Activated naive CD8-positive, alpha-beta T cell treated with anti-CD3 and anti-CD28 coated beads, Interleukin-2, amount 50 U/mL, for 24 hours (primary cell): ENCODE measurements at regions not wholly inside any gene's neighbourhood (a gene's known extent, or its start where the extent isn't known, plus 50 kb on each side); places are given as distances from the start of the nearest gene placed in this dataset.

Source experiments
- ATAC-seq: fragments of 150-1000 bp; cut with Tn5 transposase; one replicate; pipeline ENCODE4 v1.10.0; 2021
- DNase-seq: peaks from one replicate; pipeline ENCODE4 v3.0.0; 2021
- H3K27ac Mint-ChIP-seq: one replicate; pipeline ENCODE4 v1.8.0; 2021; ENCODE audit warnings: mild to moderate bottlenecking, mixed read lengths
- H3K27me3 Mint-ChIP-seq: one replicate; pipeline ENCODE4 v1.8.0; 2021; ENCODE audit warnings: mixed read lengths
- H3K36me3 Mint-ChIP-seq: one replicate; pipeline ENCODE4 v1.8.0; 2021; ENCODE audit warnings: low read depth, mixed read lengths
- H3K4me1 Mint-ChIP-seq: one replicate; pipeline ENCODE4 v1.8.0; 2021; ENCODE audit warnings: mixed read lengths
- H3K4me3 Mint-ChIP-seq: one replicate; pipeline ENCODE4 v1.8.0; 2021; ENCODE audit warnings: mild to moderate bottlenecking, moderate library complexity, mixed read lengths
- H3K9me3 Mint-ChIP-seq: one replicate; pipeline ENCODE4 v1.8.0; 2021; ENCODE audit warnings: mixed read lengths

DNA sequence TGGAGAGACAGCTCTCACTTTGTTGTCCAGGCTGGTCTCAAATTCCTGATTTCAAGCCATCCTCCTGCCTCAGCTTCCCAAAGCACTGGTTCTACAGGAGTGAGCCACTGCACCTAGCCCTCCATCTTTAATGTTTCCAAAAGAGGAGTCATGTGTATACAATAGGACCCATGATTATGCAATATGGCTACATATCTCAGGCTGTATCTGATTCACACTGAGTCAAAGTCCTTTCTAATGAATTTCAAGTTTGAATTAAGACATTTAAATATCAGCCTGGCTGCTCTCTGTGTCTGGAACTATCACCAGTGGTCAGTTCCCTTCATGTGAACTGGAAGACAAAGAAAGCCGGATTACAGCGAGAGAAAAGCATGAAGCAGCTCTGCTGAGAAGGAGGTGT is 90.5 kb downstream of the MINAR1 start:
- Mint-ChIP-seq H3K27ac (no peak overlapping the region), H3K36me3 (no peaks in the 10 kb centered on the region), H3K4me1 (no peaks in the 10 kb centered on the region), H3K4me3 (no peak overlapping the region), H3K27me3 (peaks cover 4% of the 10 kb centered on the region), H3K9me3 (no peaks in the 10 kb centered on the region)
- no peak for ATAC-seq
- no peak for DNase-seq

DNA sequence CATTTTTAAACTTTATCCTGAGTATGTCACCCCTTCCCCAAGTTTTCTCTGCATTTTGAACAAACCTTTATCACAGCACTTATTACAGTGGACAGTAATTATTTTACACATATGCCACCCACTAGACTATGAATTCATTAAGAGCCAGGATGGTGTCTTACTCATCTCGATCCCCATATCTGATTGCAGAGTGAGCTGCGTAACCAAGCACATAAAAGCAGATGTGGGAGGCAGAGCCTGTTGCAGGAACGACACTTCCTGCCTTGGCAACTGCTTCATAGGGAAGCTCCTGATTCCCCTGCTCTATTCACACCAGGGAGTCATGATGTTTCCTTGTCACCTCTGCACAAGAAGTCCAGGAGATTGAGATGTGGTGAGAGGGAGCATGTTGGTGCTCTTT is 91.1 kb downstream of the MINAR1 start:
- Mint-ChIP-seq H3K27me3 (peaks cover 4% of the 10 kb centered on the region), H3K4me3 (no peak overlapping the region), H3K27ac (no peak overlapping the region), H3K9me3 (no peaks in the 10 kb centered on the region), H3K4me1 (no peaks in the 10 kb centered on the region), H3K36me3 (no peaks in the 10 kb centered on the region)
- ATAC-seq (no peak), DNase-seq (no peak)

DNA sequence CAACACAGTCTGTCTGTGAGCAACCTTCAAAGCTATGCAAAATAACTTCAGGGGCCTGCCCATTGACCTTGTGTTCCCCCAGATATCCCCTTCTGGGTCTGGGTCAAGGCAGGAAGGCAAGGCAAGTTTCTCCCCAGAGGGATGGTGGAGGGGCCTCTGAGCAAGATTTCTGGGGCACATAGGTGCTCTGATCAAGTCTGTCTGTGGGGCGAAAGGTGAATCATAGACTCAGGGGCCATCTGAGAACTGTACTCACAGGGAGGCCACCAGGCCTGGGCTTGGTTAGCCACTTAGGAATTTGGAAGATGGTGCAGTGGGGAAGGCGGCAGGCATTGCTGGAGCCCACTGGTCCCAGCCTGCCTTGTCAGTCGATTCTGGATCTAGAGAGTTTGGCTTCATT is 92.4 kb downstream of the MINAR1 start:
- no peaks in the 10 kb centered on the region for H3K9me3 Mint-ChIP-seq
- no peak overlapping the region for H3K27ac Mint-ChIP-seq
- H3K27me3 Mint-ChIP-seq, result peaks cover 7% of the 10 kb centered on the region
- ATAC-seq, result no peak
- H3K4me3 Mint-ChIP-seq, result no peak overlapping the region
- no peaks in the 10 kb centered on the region for H3K4me1 Mint-ChIP-seq
- H3K36me3 Mint-ChIP-seq, result no peaks in the 10 kb centered on the region
- no peak for DNase-seq

DNA sequence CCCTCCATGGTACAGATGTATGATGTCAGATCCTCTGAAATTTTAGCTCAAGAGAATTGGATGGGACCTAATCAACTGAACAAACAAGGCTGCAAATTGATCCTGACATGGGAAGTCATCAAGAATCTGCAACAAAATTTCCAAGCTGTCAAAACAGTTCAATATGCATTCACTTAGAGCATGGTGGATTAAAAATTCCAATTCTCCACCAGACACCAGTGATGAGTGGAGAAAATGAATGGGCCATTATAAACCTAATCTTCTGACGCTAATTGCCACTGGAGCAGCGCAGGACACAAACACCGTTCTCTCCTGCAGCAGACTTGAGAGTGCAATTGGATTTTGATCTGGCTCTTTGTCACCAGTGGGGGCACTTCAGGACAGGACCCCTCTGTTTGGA is 94.2 kb downstream of the MINAR1 start:
- no peak for ATAC-seq

DNA sequence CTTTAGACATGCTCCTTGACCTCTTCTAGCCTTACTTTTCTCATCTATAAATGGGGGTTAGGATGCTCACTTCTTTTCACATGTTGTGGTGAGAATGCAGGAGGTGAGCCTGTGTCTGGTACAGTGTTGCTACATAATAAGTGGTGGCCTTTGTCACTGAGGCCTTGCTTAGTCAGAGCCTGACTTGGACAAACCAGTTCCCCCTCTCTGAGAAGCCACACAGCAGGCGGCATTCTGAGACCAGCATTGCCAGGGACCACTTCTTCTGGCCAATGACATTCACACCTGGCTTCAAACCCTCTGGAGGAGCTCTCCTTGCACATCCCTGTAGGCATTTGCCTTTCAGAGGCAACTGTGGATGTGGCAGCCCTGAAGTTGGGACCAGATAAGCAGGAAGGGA is 95.7 kb downstream of the MINAR1 start:
- Mint-ChIP-seq H3K36me3 (no peaks in the 10 kb centered on the region), H3K27ac (no peak overlapping the region), H3K27me3 (peaks cover 7% of the 10 kb centered on the region), H3K4me1 (no peaks in the 10 kb centered on the region), H3K9me3 (no peaks in the 10 kb centered on the region), H3K4me3 (no peak overlapping the region)
- DNase-seq, result no peak
- no peak for ATAC-seq

More for the DNA sequence above, 94.2 kb downstream of the MINAR1 start:
- Mint-ChIP-seq H3K27ac (no peak overlapping the region), H3K36me3 (no peaks in the 10 kb centered on the region), H3K27me3 (peaks cover 4% of the 10 kb centered on the region), H3K4me3 (no peak overlapping the region), H3K9me3 (no peaks in the 10 kb centered on the region), H3K4me1 (no peaks in the 10 kb centered on the region)
- DNase-seq, result no peak

DNA sequence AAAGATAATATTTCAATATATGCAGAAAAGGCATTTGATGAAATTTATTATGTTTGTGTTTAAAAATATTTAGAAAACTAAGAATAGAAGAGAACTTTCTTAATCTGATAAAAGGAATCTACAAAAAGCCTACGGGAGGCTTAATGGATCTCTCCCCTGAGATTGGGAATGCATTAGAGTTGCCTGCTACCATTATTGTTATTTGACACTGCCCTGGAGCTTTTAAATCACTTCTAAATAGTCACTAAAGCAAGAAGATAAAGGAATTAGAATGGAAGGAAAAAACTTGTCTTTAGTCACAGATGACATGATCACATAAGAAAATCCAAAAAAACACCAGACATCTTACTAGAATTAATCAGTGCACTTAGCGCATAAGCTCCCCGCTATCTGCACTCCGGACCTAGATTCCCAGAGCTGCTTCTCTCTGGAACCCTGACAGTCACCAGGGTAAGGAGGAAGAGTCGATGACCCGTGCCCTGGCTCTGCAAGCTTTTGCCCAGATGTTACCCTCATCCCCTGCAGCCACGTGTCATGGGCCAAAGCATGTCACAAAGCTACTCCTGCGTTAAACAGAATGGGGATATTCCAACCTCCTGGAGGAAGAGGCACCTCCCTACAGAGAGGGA is 97.1 kb downstream of the MINAR1 start:
- no peak overlapping the region for H3K27ac Mint-ChIP-seq
- no peak overlapping the region for H3K4me3 Mint-ChIP-seq
- DNase-seq, result no peak
- no peaks in the 10 kb centered on the region for H3K9me3 Mint-ChIP-seq
- ATAC-seq, result no peak
- H3K36me3 Mint-ChIP-seq, result no peaks in the 10 kb centered on the region
- no peaks in the 10 kb centered on the region for H3K4me1 Mint-ChIP-seq
- H3K27me3 Mint-ChIP-seq, result peaks cover 7% of the 10 kb centered on the region

DNA sequence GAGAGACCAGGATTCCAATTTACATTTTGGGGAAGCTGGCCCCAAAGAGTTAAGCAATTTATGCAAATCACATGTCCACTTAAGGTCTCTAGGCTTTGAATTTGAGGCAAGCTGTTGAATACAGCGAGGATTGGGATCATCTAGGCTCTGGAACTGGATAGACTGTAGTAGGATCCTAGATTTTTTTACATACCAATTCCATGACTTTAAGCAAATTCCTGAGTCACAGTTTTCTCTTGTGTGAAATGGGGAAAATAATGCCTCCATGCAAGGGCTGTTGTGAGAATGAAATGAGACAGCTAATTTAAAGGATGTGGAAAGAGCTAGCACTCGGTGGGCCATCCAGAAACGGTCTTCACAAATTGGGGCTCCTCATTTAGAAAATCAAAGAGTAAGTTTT is 103.4 kb downstream of the MINAR1 start:
- no peak overlapping the region for H3K4me3 Mint-ChIP-seq
- peaks cover 7% of the 10 kb centered on the region for H3K27me3 Mint-ChIP-seq
- no peaks in the 10 kb centered on the region for H3K9me3 Mint-ChIP-seq
- no peaks in the 10 kb centered on the region for H3K4me1 Mint-ChIP-seq
- DNase-seq (no peak), ATAC-seq (no peak)
- H3K36me3 Mint-ChIP-seq, result no peaks in the 10 kb centered on the region
- H3K27ac Mint-ChIP-seq, result no peak overlapping the region

DNA sequence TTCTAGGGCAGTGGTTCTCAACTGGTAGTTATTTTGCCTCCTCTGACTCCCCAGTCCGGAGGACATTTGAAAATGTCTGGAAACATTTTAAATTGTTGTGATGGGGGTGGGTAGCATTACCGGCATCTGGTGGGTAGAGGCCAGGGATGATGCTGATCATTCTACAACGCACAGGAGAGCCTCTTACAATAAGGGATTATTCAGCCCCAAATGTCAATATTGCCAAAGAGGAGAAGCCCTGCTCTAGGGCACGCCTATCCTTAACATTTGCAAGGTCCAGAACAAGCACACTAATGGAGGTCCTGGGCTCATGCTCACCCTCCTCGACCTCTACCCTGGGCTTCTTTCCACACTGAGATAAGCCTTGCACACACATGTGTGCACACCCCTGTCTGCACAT is 106.4 kb downstream of the MINAR1 start:
- no peak overlapping the region for H3K27ac Mint-ChIP-seq
- no peaks in the 10 kb centered on the region for H3K4me1 Mint-ChIP-seq
- H3K36me3 Mint-ChIP-seq, result no peaks in the 10 kb centered on the region
- DNase-seq, result no peak
- no peak for ATAC-seq
- no peaks in the 10 kb centered on the region for H3K9me3 Mint-ChIP-seq
- H3K4me3 Mint-ChIP-seq, result no peak overlapping the region
- peaks cover 11% of the 10 kb centered on the region for H3K27me3 Mint-ChIP-seq

DNA sequence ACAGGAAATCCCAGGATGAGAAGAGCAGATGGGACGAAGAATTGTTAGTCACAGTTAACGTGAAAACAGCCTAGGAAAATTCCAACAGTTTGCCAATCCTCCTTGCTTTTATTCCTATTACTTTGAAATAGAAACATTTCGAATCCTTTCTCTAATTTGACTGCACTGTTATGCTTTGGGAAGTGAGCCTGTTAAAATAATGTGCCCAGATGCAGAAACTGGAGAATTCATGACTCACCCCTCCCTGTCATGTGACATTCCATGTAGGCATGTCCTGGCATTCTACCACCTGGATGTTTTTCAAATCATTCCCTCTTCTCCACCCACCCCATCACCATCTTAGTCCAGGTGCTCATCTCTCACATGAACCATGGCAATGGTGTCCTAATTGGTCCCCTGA is 107.3 kb downstream of the MINAR1 start:
- H3K9me3 Mint-ChIP-seq, result no peaks in the 10 kb centered on the region
- DNase-seq (no peak), ATAC-seq (no peak)
- no peak overlapping the region for H3K27ac Mint-ChIP-seq
- peaks cover 11% of the 10 kb centered on the region for H3K27me3 Mint-ChIP-seq
- no peaks in the 10 kb centered on the region for H3K4me1 Mint-ChIP-seq
- H3K4me3 Mint-ChIP-seq, result no peak overlapping the region
- H3K36me3 Mint-ChIP-seq, result no peaks in the 10 kb centered on the region

DNA sequence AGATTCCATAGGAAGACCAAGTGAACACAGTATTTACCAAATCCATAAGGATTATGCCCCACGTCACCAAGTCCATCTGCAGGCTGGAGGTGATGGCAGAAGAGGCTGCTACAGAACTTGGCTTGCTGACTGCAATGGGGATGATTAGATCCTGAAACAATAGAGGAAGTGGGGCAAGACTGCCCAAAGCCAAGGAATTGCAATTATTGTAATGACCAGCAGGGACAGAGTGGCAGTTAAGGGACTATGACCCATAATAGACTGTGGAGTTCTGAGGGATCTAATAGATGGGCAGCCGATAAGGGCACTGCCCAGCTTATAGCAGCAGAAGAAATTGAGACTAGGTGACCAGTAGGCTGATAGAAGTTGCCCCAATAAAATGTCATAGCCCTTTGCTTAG is 108.4 kb downstream of the MINAR1 start:
- ATAC-seq (no peak), DNase-seq (no peak)
- H3K4me1 Mint-ChIP-seq, result no peaks in the 10 kb centered on the region
- no peaks in the 10 kb centered on the region for H3K9me3 Mint-ChIP-seq
- peaks cover 10% of the 10 kb centered on the region for H3K27me3 Mint-ChIP-seq
- H3K36me3 Mint-ChIP-seq, result no peaks in the 10 kb centered on the region
- H3K27ac Mint-ChIP-seq, result no peak overlapping the region
- H3K4me3 Mint-ChIP-seq, result no peak overlapping the region

DNA sequence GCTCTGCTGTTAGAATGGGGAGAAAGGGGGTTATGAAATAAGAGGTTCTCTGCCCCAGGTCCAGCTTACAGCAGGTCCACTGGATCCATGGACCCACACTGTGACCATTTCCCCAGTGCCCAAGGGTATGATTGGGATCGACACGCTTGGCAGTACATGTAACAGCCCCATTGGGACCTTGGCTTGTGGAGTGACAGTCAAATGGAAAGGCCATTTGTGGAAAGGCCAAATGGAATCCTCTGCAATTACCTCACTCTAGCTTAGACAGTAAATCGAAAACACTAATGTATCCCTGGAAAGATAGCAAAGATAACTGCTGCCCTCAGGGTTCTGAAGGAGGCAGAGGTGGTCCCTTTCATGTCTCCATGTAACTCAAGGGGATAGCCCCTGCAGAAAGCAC is 109.1 kb downstream of the MINAR1 start:
- Mint-ChIP-seq H3K27ac (no peak overlapping the region), H3K4me3 (no peak overlapping the region), H3K9me3 (no peaks in the 10 kb centered on the region), H3K36me3 (no peaks in the 10 kb centered on the region), H3K27me3 (peaks cover 10% of the 10 kb centered on the region), H3K4me1 (no peaks in the 10 kb centered on the region)
- DNase-seq (no peak), ATAC-seq (no peak)

DNA sequence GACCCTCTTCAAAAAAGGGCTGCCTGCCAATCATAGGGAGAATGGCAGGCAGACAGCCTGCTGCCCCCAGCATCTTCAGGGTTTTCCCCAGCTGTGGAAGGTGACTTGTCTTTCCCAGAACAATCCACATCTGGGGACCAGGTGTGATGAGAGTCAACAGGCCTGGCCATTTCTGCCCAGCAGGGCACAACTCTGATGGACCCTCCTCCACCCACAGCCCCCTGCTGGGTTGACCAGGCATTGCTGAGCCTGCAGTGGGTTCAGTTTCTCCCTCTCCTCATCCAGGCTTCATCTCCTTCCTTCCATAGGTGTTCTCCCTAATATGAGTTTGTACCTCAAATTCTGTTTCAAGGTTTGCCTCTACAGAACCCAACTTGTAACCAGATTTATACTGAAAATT is 111.0 kb downstream of the MINAR1 start:
- Mint-ChIP-seq H3K27ac (no peak overlapping the region), H3K27me3 (peaks cover 10% of the 10 kb centered on the region), H3K9me3 (no peaks in the 10 kb centered on the region), H3K36me3 (no peaks in the 10 kb centered on the region), H3K4me1 (no peaks in the 10 kb centered on the region), H3K4me3 (no peak overlapping the region)
- no peak for DNase-seq
- ATAC-seq, result no peak

DNA sequence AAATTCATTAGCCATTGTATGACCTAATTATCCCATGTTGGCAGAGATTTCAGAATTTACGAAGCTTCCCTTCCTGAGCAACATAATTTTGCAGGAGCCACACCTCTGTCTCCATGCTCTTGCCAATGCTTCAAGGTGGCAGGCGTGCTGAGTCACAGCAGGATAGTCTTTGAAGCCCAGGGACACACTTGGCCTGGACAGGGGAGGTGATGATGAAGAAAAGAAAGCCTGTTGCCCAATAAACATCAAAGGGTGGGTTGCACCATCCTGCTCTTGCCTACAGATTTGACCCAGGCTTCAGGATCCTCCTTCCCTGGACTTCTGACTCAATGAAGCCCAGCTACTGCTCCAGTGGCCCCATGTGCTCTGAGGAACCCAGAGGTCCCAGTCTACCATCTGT is 117.1 kb downstream of the MINAR1 start:
- Mint-ChIP-seq H3K36me3 (no peaks in the 10 kb centered on the region), H3K4me1 (no peaks in the 10 kb centered on the region), H3K9me3 (no peaks in the 10 kb centered on the region), H3K4me3 (no peak overlapping the region), H3K27me3 (peaks cover 15% of the 10 kb centered on the region), H3K27ac (no peak overlapping the region)
- ATAC-seq (no peak), DNase-seq (no peak)

DNA sequence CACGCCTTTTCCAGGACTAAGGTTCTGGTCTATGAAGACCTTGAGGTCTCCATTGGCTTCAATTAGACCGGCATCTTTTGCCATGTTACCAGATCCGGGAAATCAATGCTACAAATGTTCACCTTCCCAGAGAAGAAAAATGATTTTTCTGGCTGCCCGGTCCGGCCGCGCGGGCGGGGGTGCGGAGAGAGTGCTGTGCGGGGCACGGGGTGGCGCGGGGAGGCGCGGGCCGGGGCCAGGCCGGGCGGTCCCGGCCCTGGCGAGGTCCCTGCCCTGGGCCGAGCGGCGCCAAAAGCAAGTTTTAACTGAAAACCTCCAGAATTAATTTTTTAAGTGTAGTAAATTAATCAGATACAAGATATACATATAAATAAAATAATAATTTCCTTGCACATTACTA is 128.2 kb downstream of the MINAR1 start:
- peaks cover 10% of the 10 kb centered on the region for H3K9me3 Mint-ChIP-seq
- no peak for DNase-seq
- no peak overlapping the region for H3K27ac Mint-ChIP-seq
- H3K4me1 Mint-ChIP-seq, result no peaks in the 10 kb centered on the region
- no peaks in the 10 kb centered on the region for H3K36me3 Mint-ChIP-seq
- H3K27me3 Mint-ChIP-seq, result peaks cover 21% of the 10 kb centered on the region
- ATAC-seq, result no peak
- H3K4me3 Mint-ChIP-seq, result no peak overlapping the region

DNA sequence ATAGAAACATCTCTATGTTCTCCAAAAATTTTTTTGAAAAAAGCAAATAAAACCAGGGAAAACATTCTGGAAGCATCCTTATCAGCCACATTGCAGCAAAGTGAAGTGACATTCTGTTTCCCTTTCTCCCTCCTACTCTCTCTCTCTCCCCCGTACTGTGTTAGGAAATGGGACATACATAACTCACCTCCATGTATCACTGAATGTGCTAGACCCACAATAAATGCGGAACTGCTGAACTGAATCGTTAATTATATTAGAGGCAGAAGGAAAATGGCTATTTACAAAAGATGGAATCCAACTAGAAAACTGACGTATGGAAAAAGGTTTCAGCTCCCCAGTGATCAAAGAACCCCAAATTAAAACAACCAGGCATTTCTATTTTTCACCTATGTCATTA is 129.8 kb downstream of the MINAR1 start:
- no peaks in the 10 kb centered on the region for H3K4me1 Mint-ChIP-seq
- no peak overlapping the region for H3K27ac Mint-ChIP-seq
- no peaks in the 10 kb centered on the region for H3K36me3 Mint-ChIP-seq
- no peak for DNase-seq
- no peak for ATAC-seq
- peaks cover 10% of the 10 kb centered on the region for H3K9me3 Mint-ChIP-seq
- no peak overlapping the region for H3K4me3 Mint-ChIP-seq
- H3K27me3 Mint-ChIP-seq, result peaks cover 21% of the 10 kb centered on the region

DNA sequence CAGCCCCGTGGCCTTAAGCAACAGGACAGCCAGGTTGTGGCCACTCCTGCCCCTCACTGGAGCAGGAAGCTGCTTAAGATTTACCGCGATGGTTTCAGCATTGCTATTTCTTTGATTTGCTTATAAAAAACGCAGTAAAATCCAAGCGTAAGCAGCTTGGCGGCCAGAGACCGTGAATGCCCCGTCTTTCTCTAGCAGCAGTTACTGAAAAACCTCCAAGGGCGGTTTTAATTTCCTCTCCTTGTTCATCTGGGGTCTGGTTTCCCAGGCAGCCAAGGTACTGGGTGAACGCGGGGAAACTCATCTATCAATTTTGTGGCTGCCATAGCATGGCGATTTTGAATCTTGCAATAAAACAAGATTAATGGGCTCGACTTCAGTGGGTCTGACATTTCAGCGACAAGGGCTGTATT is 130.3 kb downstream of the MINAR1 start:
- Mint-ChIP-seq H3K4me3 (no peak overlapping the region), H3K27ac (no peak overlapping the region), H3K9me3 (peaks cover 10% of the 10 kb centered on the region), H3K4me1 (no peaks in the 10 kb centered on the region), H3K27me3 (peaks cover 21% of the 10 kb centered on the region), H3K36me3 (no peaks in the 10 kb centered on the region)
- no peak for ATAC-seq
- no peak for DNase-seq
